ENCODE measurements at regions not wholly inside any gene's neighbourhood (a gene's known extent, or its start where the extent isn't known, plus 50 kb on each side); places are given as distances from the start of the nearest gene placed in this dataset.

- Histone ChIP-seq H3K4me3 (replicated peaks in 1 of 3) (no peak overlapping the region), H3K27me3 (no peaks in the 10 kb centered on the region), H3K9me3 (no peaks in the 10 kb centered on the region), H3K27ac (no peak overlapping the region), H3K4me1 (no peaks in the 10 kb centered on the region), H3K36me3 (no peaks in the 10 kb centered on the region)
- DNase-seq: no peak
- intact Hi-C loops (cut with DNase I): no loop called here
- no peak for TF ChIP-seq POLR2A (IDR thresholded peaks at IDR 0.05)
- TF ChIP-seq CTCF (IDR thresholded peaks at IDR 0.05): no peak
- WGBS, 2 donors: 77 to 80% methylated on average over 7 of the region's 7 CpGs
These were observed 57.4 kb upstream of the RANBP6 start for GRCh38 chr9:6072865-6073264.

DNA sequence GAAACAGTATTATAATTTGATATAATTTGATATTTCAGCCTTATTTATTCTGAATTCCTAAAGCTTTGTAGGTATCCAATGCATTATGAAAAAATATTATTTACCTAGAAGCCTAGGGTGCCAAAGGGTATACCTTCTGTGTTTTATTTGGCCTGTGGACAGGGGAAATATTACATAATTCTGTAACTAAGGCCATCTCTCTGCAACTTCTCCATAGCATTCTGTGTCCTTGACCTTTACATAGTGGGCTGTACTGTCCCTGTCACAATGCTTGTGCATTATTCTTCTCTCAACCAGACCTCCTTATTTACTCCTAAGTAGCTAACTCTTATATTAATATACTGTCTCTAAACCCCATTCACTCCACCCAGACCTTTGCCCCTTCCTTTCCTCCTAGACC, 57.0 kb upstream of the RANBP6 start:
- H3K9me3 ChIP-seq: no peaks in the 10 kb centered on the region
- DNase-seq: no peak
- intact Hi-C loops (cut with DNase I): no loop called here
- H3K4me1 ChIP-seq: no peaks in the 10 kb centered on the region
- H3K4me3 ChIP-seq (replicated peaks in 1 of 3): no peak overlapping the region
- H3K27ac ChIP-seq: no peak overlapping the region
- TF ChIP-seq POLR2A (IDR thresholded peaks at IDR 0.05): no peak
- no peak for TF ChIP-seq CTCF (IDR thresholded peaks at IDR 0.05)
- H3K27me3 ChIP-seq: no peaks in the 10 kb centered on the region
- H3K36me3 ChIP-seq: no peaks in the 10 kb centered on the region

DNA sequence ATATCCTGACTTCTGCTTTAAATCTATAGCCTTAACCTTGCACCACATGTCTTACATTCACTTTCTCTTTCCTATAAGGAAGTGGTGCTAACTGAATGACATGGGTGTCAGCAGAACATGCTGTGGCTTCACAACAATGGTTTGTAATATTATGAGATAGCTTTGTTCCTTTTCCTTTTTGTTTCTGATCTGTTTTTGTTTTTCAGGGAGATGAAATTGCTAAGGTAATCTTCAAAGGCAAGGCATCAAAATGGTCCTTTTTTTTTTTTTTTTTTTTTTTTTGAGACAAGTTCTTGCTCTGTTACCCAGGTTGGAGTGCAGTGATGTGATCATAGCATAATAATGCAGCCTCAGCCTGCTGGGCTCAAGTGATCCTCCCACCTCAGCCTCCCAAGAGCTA, 53.6 kb upstream of the RANBP6 start:
- Histone ChIP-seq H3K4me3 (replicated peaks in 1 of 3) (no peak overlapping the region), H3K36me3 (no peaks in the 10 kb centered on the region), H3K27ac (no peak overlapping the region), H3K27me3 (no peaks in the 10 kb centered on the region), H3K9me3 (no peaks in the 10 kb centered on the region), H3K4me1 (no peaks in the 10 kb centered on the region)
- TF ChIP-seq CTCF (IDR thresholded peaks at IDR 0.05) (no peak), POLR2A (IDR thresholded peaks at IDR 0.05) (no peak)
- intact Hi-C loops (cut with DNase I): no loop called here
- DNase-seq: no peak

DNA sequence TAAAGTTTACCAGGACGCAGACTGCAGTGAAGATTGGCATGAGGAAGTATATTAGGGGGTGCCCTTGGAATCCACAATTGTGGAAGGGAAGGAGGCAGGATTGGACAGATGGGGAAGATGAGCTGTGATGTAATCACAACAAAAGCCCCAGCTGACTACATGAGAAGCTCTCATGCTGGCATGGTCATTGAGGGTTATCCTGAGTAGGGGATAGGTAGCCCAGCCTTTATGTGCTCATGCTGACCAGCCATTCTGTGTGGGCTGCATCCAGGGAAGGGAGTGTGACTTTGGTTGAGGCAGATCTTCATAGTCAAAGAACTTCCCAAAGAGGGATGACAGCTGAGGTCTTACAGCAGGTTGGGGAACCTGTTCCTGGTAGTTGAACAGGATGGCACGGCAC, 52.0 kb upstream of the RANBP6 start:
- 91 to 95% methylated on average over 2 of the region's 2 CpGs for WGBS, 2 donors
- H3K4me1 ChIP-seq: no peaks in the 10 kb centered on the region
- intact Hi-C loops (cut with DNase I): no loop called here
- no peaks in the 10 kb centered on the region for H3K36me3 ChIP-seq
- H3K27ac ChIP-seq: no peak overlapping the region
- no peak for DNase-seq
- H3K27me3 ChIP-seq: peaks cover 3% of the 10 kb centered on the region
- H3K4me3 ChIP-seq (replicated peaks in 1 of 3): no peak overlapping the region
- no peaks in the 10 kb centered on the region for H3K9me3 ChIP-seq
- TF ChIP-seq POLR2A (IDR thresholded peaks at IDR 0.05) (no peak), CTCF (IDR thresholded peaks at IDR 0.05) (no peak)

All from thyroid gland (tissue), 4 donors.